TTC549 (cell line): ENCODE measurements at regions not wholly inside any gene's neighbourhood (a gene's known extent, or its start where the extent isn't known, plus 50 kb on each side); places are given as distances from the start of the nearest gene placed in this dataset.

Experiments
- FAIRE-seq: peaks from 2 replicates; lab custom pipeline; 2012; peaks lifted over from hg19 to GRCh38; lab: Jason Lieb, UNC

GRCh38 chr14:60349663-60350365 lies 100.8 kb downstream of the PPM1A start:
- FAIRE-seq, result peak; percentile 84

DNA sequence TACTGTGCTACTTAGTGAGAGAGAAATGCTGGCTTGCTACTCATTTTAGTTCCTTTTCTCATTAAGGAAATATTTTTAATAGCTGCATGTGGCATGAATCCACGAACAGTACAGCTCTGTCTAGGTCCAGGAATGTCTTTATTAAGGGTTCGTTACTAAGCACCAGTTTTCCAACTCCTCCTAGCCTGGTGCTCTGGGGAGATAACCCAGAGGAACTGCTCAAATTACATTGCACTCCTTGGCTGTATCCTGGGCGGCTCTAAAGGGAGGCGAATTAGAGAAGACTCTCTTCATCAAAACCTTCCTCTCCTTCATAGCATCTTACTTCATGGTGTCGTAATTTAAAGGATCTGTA lies 101.3 kb downstream of the PPM1A start:
- no peak for FAIRE-seq

DNA sequence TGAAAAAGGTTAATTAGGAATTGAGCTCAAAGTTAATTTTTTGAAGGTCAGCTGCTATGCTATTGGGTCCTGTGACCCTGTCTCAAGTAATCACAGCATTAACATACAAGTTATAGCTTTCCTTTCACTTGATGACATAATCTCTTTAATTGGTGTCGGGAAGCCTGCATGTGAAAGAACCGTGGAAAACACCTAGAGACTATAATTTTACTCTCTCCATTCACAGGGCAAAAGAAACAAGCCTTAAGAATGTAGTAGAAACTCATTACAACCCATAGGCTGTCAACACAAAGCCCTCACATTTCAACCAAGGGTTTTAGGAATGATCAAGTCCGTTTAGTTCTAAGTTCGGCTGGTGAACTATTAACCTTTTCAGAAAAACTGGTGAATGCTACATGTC lies 104.4 kb downstream of the PPM1A start:
- FAIRE-seq, result no peak

- no peak for FAIRE-seq
These were observed 106.7 kb downstream of the PPM1A start for GRCh38 chr14:60355768-60356167.

DNA sequence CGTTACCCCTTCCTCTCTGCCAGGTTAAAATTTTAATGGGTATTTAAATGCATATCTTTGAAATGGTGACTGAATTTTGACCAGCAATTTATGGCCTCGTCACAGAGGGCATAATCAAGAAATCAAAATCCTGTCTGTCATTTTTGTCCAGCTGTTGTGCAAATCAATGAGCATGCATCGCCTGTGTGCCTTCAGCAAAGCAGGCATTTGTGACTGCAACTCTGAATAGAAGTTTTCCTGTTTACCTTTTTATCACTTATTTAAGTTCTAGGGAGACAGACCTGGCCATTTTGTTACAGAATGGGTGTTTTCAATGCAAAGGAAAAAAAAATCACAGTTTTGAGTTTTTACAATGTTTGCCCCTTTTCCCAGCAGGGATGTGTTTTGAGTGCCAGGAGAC lies 107.4 kb downstream of the PPM1A start:
- no peak for FAIRE-seq

GRCh38 chr14:60356906-60357550 lies 108.0 kb downstream of the PPM1A start:
- no peak for FAIRE-seq

DNA sequence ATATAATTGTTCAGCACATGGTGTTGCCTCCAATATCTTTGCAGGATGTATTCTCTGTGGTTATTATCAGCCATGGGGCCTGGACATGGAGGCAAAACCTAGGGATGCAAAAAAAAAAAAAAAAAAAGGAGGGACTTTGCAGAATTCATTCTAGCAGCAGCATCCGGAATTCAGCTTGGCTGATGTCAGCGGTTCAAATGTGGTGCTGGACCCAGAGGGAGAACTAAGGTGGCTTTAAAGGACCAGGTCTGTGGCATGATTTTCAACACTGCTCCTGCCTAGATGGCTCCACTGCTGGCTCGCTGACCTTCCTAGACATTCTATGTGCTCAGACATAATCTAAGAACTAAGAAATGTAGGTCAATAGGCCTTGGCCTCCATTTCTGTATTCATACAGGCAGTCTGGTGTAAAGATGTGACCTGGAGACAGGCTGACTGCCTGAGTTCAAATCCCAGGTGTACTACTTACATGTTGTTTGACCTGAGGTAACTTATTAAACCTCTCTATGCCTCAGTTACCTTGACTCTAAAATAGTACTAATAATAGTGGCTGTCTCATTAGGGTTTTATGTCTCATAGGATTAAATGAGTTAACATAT lies 108.6 kb downstream of the PPM1A start:
- FAIRE-seq, result no peak

- FAIRE-seq, result no peak
These were observed 114.3 kb downstream of the PPM1A start for GRCh38 chr14:60363275-60363674.

- FAIRE-seq, result no peak
These were observed 114.7 kb downstream of the PPM1A start for GRCh38 chr14:60363687-60364086.

GRCh38 chr14:60381909-60382308 lies 104.0 kb downstream of the C14orf39 start:
- FAIRE-seq, result no peak
